Fibroblast of peridontal ligament (primary cell): ENCODE measurements at regions not wholly inside any gene's neighbourhood (a gene's known extent, or its start where the extent isn't known, plus 50 kb on each side); places are given as distances from the start of the nearest gene placed in this dataset.
A peak's percentile ranks its signal among the peaks of the same experiment; 100 is the strongest.

Experiments
- DNase-seq: peaks from one replicate; pipeline ENCODE4 v3.0.0-alpha.2; 2010; ENCODE audit errors: extremely low read depth

GRCh38 chr6:11633741-11634509 lies 96.4 kb downstream of the TMEM170B start:
- DNase-seq: no peak

DNA sequence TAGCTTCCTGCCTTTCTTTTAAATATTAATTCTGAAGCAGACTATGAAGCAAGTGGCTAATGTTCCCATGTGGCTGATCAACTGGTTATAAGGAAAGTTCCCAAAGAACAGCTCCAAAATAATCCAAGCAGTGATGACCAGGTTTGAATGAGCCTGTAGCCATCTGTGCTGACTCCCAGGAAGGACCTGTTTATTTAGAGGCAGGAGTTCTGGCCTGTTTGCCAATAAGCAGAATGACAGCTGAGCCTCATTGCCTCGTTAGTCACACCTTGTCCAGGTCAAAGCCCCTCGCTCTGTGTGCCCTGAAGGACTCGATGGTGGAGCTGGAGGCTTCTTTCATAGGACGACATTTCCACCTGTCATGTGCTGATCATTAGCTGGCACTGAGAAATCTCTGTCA lies 97.4 kb downstream of the TMEM170B start:
- DNase-seq: no peak

- no peak for DNase-seq
These were observed 98.6 kb downstream of the TMEM170B start for GRCh38 chr6:11636121-11636520.

DNA sequence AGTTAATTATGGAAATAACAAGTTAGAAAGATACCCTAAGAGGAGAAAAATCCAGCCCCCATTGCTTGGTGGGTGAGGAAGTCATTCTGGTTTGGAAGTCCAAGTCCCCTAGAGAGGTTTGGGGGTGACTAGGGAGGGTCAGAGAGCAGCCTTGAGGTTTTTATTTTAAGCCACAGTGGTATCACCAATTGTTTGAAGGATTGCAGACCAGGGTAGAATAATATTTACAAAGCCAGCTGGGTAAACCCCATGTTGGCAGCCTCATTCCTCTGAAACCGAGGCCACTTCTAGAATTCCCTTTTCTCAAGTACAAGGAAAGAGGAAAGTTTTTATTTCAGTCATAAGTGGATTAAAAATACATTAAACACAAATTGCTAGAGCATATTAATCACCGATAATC lies 99.7 kb downstream of the TMEM170B start:
- DNase-seq: peak; percentile 51

DNA sequence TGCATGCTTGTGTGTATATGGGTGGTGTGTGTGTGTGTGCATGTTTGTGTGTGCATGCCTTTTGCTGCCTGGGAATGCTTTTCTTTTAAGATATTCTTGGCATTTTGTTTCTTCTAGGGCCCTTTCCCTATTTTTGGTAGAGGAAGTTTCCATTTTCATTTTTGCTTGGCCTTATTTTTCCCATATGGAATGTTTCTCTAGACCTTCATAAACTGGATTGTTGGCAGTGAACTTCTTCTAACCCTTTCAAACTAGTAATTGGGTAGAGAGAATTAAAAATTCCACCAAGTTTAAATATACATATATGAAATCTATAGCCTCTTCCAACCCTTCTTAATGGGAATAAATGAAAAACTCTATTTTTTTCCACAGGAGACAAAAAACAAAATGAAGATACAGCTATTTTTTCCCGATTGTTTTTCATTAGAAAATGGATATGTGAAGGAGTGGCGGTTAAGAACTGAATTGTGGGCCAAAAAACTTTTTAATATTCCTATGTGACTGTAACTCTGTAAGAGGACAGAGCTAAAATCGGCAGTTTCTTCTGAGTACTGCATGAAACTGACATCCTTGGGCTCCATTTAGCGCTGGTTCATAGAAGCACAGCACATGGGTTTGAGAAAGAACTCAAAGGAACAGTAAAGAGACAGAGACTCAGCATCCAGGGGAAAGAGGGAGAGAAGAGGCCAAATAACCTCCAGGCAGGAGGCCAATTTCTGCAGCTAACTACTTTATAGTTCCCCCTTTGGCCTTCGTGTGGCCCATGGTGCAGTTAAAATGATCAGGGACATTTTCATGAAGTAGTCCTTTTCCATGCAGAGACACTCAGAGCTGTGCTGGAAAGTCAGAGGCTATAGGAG lies 102.1 kb downstream of the TMEM170B start:
- DNase-seq: no peak

DNA sequence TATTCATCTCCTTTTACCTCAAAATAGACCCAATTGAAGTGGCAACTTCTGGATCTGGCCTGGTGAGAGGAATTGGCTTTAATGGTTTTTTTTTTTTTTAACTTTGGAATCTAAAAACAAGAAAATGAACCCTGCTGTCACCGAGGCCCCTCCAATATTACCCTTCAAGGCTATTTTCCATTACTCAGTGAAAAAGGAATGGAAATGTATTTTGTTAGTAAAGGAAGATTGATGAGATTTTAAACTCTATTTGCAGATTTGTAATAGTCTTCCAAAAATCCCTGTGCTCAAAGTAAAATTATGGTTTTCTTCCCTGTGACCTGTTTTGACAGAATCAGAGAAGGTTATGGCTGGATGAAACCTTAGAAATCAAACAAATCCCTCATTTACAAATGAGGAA lies 102.9 kb downstream of the TMEM170B start:
- DNase-seq: no peak

DNA sequence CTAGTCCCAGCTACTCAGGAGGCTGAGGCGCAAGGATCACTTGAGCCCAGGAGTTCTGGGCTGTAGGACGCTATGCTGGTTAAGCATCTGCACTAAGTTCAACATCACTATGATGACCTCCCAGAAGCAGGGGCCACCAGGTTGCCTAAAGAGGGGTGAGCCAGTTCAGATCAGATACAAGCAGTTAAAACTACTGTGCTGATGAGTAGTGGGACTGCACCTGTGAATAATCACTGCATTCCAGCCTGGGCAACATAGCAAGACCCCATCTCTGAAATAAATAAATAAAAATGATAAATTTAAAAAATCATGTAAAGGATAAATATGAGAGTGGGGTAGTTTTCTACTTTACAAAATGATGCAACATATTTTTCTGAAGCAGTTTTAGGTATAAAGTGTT lies 106.5 kb downstream of the TMEM170B start:
- no peak for DNase-seq

DNA sequence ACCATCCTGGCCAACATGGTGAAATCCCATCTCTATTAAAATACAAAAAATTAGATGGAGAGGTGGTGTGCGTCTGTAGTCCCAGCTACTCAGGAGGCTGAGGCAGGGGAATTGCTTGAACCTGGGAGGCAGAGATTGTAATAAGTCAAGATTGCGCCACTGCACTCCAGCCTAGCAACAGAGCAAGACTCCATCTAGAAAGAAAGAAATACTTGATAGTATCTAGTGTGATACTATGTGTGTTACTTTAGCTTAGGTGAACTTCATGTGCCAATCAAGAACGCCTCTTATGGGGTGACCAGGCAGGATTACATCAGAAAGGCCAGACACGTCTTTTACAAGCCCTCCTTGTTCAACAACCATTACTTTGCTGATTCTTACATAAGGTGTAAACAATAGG lies 107.1 kb downstream of the TMEM170B start:
- DNase-seq: no peak

DNA sequence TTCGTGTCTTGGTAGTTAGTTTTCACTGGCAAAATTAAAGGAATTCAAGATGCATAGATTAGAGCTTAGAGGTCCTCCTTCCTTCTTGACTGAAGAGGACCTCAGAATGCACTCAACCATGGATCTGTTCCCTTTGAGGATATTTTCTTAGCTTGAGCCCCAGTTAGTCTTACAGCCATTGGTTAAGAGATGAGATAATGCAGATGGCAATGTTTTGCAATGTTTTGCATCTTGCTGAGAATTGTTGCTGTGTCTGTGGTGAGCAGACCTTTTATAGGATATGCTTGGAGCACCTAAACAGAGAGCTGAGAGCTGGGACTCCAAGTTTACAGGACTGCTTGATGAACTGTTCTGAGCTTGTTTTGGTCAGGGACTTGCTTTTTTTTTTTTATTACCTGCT lies 107.5 kb downstream of the TMEM170B start:
- peak; percentile 43 for DNase-seq

GRCh38 chr6:11648436-11648775 lies 110.9 kb downstream of the TMEM170B start:
- no peak for DNase-seq

- DNase-seq: no peak
These were observed 111.3 kb downstream of the TMEM170B start for GRCh38 chr6:11648889-11649288.

GRCh38 chr6:11650025-11650696 lies 112.6 kb downstream of the TMEM170B start:
- peak; percentile 61 for DNase-seq

GRCh38 chr6:11650711-11651110 lies 113.2 kb downstream of the TMEM170B start:
- DNase-seq: no peak

DNA sequence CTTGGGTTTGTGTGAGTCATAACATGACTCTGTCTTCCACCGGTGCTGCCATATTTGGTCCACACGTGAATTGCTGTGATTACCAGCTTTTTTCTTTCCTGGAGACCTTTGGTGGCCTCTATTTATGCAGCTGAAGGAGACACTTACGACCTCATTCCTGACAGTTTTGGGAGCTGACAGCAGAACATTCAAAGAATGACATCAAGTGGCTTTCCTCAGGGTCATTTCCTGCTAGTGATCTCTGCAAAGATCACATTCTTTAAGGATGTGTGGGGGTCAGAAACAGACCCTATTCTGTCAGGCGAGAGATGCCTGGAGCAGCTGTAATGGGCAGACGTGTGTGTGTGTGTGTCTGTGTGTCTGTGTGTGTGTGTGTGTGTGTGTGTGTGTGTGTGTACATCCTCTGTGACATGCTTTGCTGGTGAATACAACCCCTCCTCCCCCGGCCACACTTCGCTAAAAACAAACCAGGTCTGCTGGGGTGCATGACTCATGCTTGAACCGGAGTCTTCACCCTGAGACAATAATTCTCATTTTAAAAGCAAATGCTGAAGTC lies 115.6 kb downstream of the TMEM170B start:
- DNase-seq: peak; percentile 72

GRCh38 chr6:11654876-11655275 lies 117.3 kb downstream of the TMEM170B start:
- peak; percentile 84 for DNase-seq

GRCh38 chr6:11656491-11656890 lies 118.9 kb downstream of the TMEM170B start:
- DNase-seq: no peak

DNA sequence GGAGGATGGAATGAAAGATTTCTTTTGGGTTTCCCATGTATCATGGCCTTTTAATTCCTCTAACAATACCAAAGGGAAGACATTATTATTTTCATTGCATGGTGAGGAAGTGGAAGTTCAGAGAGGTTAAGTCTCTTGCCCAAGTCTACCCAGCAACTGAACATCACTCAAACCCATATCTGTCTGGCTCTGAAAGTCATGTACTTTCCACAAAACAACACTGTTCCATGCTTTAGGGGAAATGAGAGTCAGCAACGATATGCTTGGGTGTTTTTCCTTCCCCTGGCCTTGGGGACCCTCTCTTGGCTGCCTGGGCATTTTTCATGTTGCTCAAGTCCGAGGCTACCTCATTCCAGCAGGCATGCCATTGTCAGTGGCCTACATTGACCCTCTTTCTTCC lies 118.8 kb downstream of the ADTRP start:
- no peak for DNase-seq

GRCh38 chr6:11662323-11662722 lies 116.3 kb downstream of the ADTRP start:
- DNase-seq: no peak

GRCh38 chr6:11663519-11663918 lies 115.1 kb downstream of the ADTRP start:
- no peak for DNase-seq
